ENCODE measurements at regions not wholly inside any gene's neighbourhood (a gene's known extent, or its start where the extent isn't known, plus 50 kb on each side); places are given as distances from the start of the nearest gene placed in this dataset.

DNA sequence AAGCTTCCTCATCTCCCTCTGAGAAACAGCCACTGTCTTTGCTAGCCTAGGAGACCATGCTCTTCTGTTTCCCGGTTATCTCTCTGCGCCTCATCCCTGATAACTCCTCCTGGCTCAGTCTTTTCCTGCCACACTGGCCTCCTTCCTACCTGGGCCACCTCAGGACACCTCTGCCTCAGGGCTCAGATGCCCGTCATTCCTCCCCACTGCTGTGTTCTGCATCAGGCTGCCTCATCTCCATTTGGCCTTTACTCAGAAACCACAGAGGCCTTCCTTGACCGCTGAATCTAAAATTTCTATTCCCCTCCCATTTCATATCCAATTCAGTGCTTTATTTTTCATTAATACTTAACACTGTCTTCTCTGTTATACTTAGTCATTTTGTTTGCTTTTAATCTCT is 311.0 kb upstream of the RGS6 start:
- Histone ChIP-seq H3K9me3 (no peaks in the 10 kb centered on the region), H3K27me3 (no peaks in the 10 kb centered on the region), H3K36me3 (peaks cover 0 to 23% of the 10 kb centered on the region in 2 donors), H3K4me1 (no peaks in the 10 kb centered on the region), H3K4me3 (no peak overlapping the region), H3K27ac (no peak overlapping the region)
- ATAC-seq, result no peak
- TF ChIP-seq, protein P1, sequence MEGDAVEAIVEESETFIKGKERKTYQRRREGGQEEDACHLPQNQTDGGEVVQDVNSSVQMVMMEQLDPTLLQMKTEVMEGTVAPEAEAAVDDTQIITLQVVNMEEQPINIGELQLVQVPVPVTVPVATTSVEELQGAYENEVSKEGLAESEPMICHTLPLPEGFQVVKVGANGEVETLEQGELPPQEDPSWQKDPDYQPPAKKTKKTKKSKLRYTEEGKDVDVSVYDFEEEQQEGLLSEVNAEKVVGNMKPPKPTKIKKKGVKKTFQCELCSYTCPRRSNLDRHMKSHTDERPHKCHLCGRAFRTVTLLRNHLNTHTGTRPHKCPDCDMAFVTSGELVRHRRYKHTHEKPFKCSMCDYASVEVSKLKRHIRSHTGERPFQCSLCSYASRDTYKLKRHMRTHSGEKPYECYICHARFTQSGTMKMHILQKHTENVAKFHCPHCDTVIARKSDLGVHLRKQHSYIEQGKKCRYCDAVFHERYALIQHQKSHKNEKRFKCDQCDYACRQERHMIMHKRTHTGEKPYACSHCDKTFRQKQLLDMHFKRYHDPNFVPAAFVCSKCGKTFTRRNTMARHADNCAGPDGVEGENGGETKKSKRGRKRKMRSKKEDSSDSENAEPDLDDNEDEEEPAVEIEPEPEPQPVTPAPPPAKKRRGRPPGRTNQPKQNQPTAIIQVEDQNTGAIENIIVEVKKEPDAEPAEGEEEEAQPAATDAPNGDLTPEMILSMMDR (IDR thresholded peaks at IDR 0.05), result no peak
- no peak for TF ChIP-seq POLR2AphosphoS5 (IDR thresholded peaks at IDR 0.05)
- 93 to 95% methylated on average over 3 to 4 of the region's 4 CpGs for WGBS, 2 donors (ENCODE audit: low coverage in 1 of 2)

DNA sequence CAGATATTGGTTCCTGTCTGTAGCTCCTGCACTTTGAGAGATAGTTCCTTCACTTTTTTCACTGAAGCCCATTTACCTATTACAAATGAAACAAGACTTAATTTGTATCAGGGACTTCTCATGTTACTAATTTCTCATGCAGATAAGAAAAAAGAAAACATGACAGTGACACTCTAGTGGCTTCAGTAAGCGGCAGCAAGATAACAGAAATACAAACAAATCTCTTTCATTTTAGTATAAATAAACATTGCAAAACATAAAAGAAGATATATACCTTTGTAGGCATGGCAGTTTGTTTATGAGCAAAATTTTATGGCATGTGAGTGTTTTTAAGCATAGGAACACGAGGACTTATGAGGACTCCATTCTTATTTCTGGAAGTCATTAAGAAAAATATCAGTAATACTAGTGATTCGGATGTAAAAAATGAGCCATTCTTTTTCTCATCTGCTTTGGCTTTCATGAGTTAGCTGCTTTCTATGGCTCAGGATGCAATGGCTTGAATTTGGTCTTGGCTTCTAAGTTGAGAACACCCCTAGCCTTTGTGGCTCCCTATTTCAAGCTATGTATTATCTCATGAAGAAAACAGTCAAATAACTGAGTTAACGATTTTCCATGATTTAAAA is 310.1 kb upstream of the RGS6 start:
- Histone ChIP-seq H3K4me3 (no peak overlapping the region), H3K36me3 (peaks cover 0 to 23% of the 10 kb centered on the region in 2 donors), H3K27ac (no peak overlapping the region), H3K4me1 (no peaks in the 10 kb centered on the region), H3K27me3 (no peaks in the 10 kb centered on the region), H3K9me3 (no peaks in the 10 kb centered on the region)
- no peak for ATAC-seq
- WGBS, 2 donors (ENCODE audit: low coverage in 1 of 2), result 91 to 92% methylated on average over 3 to 4 of the region's 4 CpGs
- no peak for TF ChIP-seq EP300 (IDR thresholded peaks at IDR 0.05)
- no peak for TF ChIP-seq POLR2A (IDR thresholded peaks at IDR 0.05)
- TF ChIP-seq, protein P1 (IDR thresholded peaks at IDR 0.05), result no peak
- TF ChIP-seq POLR2AphosphoS5 (IDR thresholded peaks at IDR 0.05), result no peak

DNA sequence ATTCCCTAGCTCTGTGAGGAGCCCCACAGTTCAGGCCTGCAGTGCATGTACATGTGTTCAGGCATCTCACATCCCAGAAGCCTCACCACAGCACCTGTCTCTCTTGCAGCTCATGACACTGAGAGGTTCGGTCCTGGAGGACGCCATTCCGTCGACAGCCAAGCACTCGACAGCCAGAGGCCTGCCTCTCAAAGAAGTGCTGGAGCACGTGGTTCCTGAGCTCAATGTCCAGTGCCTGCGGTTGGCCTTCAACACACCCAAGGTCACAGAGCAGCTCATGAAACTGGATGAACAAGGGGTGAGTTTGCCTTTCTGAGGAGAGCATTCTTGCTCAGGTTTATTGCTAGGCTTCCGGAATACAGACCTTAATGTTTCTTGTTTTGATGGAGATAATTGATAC is 308.3 kb upstream of the RGS6 start:
- no peak overlapping the region for H3K4me3 ChIP-seq
- H3K4me1 ChIP-seq, result no peaks in the 10 kb centered on the region
- TF ChIP-seq EP300 (IDR thresholded peaks at IDR 0.05), result no peak
- no peak for TF ChIP-seq POLR2A (IDR thresholded peaks at IDR 0.05)
- TF ChIP-seq POLR2AphosphoS5 (IDR thresholded peaks at IDR 0.05), result no peak
- TF ChIP-seq, protein P1 (IDR thresholded peaks at IDR 0.05), result no peak
- no peaks in the 10 kb centered on the region for H3K9me3 ChIP-seq
- 91 to 93% methylated on average over 3 to 5 of the region's 8 CpGs for WGBS, 2 donors (ENCODE audit: low coverage in 1 of 2)
- no peak for ATAC-seq
- H3K27ac ChIP-seq, result no peak overlapping the region
- no peaks in the 10 kb centered on the region for H3K27me3 ChIP-seq
- H3K36me3 ChIP-seq, result peaks cover 0 to 20% of the 10 kb centered on the region in 2 donors

DNA sequence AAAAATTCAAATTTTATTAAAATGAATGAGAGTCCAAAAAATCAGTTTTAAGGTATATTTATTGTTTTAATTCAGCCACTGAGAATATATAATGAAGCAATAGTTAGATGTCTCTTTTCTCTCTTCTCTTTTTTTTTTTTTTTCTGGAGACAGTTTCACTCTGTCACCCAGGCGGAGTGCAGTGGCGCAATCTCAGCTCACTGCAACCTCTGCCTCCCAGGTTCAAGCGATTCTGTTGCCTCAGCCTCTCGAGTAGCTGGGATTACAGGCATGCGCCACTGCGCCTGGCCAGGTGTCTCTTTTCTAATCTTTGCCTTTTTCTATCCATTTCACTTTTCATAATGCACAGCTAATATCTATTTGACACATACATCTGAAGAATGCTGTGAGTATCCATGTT is 307.1 kb upstream of the RGS6 start:
- H3K27ac ChIP-seq, result no peak overlapping the region
- H3K36me3 ChIP-seq, result peaks cover 0 to 8% of the 10 kb centered on the region in 2 donors
- ATAC-seq, result no peak
- WGBS, 2 donors (ENCODE audit: low coverage in 1 of 2), result 93% methylated on average over 6 of the region's 6 CpGs; no CpG with 5 or more reads in 1 of the 2 donors
- TF ChIP-seq, protein P1 (IDR thresholded peaks at IDR 0.05), result no peak
- TF ChIP-seq EP300 (IDR thresholded peaks at IDR 0.05), result no peak
- no peak for TF ChIP-seq POLR2AphosphoS5 (IDR thresholded peaks at IDR 0.05)
- TF ChIP-seq POLR2A (IDR thresholded peaks at IDR 0.05), result no peak
- H3K9me3 ChIP-seq, result no peaks in the 10 kb centered on the region
- H3K4me3 ChIP-seq, result no peak overlapping the region
- H3K4me1 ChIP-seq, result no peaks in the 10 kb centered on the region
- no peaks in the 10 kb centered on the region for H3K27me3 ChIP-seq

DNA sequence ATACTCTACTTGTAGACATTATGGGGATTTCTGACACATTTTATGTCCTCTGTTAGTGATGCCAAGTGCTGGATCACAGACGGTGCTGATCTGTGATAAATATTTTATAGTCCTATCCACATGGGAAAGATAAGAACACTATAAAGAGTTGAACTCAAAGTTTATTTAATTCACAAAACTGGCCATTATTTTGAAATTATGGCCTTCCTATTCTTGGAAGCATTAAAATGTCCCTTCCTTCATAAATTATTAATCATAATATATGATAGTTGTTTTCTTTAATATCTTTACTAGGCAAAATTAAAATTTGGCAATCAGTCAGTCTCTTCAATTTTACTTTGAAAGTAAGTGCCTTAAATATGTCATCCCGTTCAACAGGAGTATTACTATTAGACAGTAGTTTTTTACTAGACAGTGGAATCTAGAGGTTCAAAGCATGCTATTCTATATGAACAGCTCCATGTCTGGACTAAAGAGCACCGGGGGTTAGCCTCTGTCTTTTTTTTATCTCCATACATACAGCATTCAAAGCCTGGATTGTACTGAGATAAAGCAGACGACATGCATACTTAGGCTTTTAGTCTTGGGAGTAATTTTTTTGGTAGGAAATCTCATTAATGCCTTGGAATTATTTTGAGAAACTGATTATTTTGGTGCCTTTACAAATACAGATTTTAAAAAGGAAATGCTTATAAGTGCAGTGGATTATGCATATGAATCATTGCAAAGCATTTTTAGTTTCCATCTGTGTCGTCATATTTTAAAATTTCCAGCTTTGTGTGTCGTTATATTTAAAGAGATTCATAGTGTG is 306.1 kb upstream of the RGS6 start:
- Histone ChIP-seq H3K27ac (no peak overlapping the region), H3K9me3 (no peaks in the 10 kb centered on the region), H3K4me1 (no peaks in the 10 kb centered on the region), H3K36me3 (peaks cover 0 to 8% of the 10 kb centered on the region in 2 donors), H3K27me3 (no peaks in the 10 kb centered on the region), H3K4me3 (no peak overlapping the region)
- no peak for TF ChIP-seq POLR2AphosphoS5 (IDR thresholded peaks at IDR 0.05)
- no peak for TF ChIP-seq EP300 (IDR thresholded peaks at IDR 0.05)
- no peak for TF ChIP-seq POLR2A (IDR thresholded peaks at IDR 0.05)
- TF ChIP-seq, protein P1 (IDR thresholded peaks at IDR 0.05), result no peak
- 60 to 68% methylated on average over 6 of the region's 6 CpGs for WGBS, 2 donors (ENCODE audit: low coverage in 1 of 2)
- no peak for ATAC-seq
